NB4 (cell line): ENCODE measurements at regions not wholly inside any gene's neighbourhood (a gene's known extent, or its start where the extent isn't known, plus 50 kb on each side); places are given as distances from the start of the nearest gene placed in this dataset.

ENCODE experiments used
- DNase-seq: peaks from one replicate; pipeline ENCODE4 v3.0.0; 2010; ENCODE audit warnings: low read depth
- H3K4me3 ChIP-seq: one replicate; pipeline ENCODE4 v1.5.1; 2011; ENCODE audit warnings: mild to moderate bottlenecking, low read depth, low read length, moderate library complexity
- MYC ChIP-seq: IDR thresholded peaks from 2 replicates; pipeline ENCODE4 v1.6.1; 2011; ENCODE audit warnings: low read depth, low read length
- POLR2A ChIP-seq: IDR thresholded peaks from 2 replicates; pipeline ENCODE4 v1.6.1; 2011; ENCODE audit warnings: mild to moderate bottlenecking; ENCODE audit not compliant: insufficient read length; ENCODE audit errors: extremely low read depth
- TF ChIP-seq, protein P1 (sequence below): IDR thresholded peaks from one replicate; pipeline ENCODE4 v1.5.1; 2012; ENCODE audit warnings: low read depth, low read length
- TF ChIP-seq, protein P2 (sequence below): IDR thresholded peaks from 2 replicates; pipeline ENCODE4 v1.6.1; 2011; ENCODE audit warnings: low read depth, low read length

DNA sequence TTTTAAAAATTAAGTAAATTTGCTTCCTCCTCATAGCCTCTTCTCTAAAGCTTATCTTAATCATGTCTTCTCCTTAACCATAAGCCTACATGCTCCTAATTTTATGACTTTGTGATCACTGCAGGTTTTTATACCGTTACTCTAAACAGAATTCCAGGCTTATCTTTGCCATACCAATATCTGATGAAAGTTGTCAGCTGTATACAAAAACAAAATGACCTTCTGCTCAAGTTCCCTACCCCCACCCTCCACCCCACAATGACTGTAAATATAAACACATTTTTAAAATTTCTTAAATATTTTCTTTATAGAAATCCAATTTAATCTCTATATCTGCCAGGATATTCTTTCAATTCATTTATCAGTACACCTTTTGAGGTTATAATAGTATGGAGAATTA is 60.5 kb upstream of the SGK1 start:
- no peak for DNase-seq
- H3K4me3 ChIP-seq = no peak overlapping the region
- no peak for TF ChIP-seq MYC
- TF ChIP-seq, protein P1, sequence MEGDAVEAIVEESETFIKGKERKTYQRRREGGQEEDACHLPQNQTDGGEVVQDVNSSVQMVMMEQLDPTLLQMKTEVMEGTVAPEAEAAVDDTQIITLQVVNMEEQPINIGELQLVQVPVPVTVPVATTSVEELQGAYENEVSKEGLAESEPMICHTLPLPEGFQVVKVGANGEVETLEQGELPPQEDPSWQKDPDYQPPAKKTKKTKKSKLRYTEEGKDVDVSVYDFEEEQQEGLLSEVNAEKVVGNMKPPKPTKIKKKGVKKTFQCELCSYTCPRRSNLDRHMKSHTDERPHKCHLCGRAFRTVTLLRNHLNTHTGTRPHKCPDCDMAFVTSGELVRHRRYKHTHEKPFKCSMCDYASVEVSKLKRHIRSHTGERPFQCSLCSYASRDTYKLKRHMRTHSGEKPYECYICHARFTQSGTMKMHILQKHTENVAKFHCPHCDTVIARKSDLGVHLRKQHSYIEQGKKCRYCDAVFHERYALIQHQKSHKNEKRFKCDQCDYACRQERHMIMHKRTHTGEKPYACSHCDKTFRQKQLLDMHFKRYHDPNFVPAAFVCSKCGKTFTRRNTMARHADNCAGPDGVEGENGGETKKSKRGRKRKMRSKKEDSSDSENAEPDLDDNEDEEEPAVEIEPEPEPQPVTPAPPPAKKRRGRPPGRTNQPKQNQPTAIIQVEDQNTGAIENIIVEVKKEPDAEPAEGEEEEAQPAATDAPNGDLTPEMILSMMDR = no peak
- no peak for TF ChIP-seq POLR2A
- TF ChIP-seq, protein P2, sequence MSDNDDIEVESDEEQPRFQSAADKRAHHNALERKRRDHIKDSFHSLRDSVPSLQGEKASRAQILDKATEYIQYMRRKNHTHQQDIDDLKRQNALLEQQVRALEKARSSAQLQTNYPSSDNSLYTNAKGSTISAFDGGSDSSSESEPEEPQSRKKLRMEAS = no peak

DNA sequence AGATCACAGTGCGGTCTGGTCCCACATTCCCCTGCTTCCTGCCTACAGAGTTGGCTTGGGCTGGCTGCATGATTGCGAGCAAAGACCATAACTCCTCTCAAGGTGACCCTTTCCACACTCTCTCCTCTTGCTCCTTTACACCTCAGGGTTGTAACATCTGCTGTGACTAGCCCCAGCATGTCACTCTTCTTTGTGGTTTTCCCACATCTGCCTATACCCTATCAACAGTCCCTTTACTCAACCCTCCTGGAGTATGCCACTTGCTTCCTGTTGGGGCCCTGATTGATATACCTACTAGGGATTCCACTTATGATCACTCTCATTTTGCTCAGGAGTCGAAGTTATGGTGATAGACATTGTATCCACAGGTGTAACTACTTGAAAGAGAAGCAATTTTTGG is 58.9 kb upstream of the SGK1 start:
- H3K4me3 ChIP-seq = no peak overlapping the region
- peak; percentile 36 for DNase-seq
- TF ChIP-seq MYC = no peak

DNA sequence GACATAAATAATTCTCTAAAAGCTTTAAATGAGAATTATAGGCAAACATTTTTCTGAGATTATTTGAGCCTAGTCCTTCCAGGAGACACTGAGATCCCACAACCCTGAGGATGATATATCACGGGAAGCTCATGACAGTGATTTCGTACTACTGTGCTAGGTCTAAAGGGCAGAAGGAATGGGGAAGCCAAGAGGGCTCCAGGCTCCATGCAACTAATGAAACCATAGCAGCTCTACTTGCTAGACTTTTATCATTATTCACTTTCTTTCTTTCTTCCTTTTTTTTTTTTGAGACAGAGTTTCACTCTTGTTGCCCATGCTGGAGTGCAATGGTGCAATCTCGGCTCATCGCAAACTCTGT is 57.3 kb upstream of the SGK1 start:
- DNase-seq = no peak
- H3K4me3 ChIP-seq = no peak overlapping the region
- TF ChIP-seq, protein P1 = no peak
- TF ChIP-seq, protein P2 = no peak
- TF ChIP-seq MYC (no peak), POLR2A (no peak)

DNA sequence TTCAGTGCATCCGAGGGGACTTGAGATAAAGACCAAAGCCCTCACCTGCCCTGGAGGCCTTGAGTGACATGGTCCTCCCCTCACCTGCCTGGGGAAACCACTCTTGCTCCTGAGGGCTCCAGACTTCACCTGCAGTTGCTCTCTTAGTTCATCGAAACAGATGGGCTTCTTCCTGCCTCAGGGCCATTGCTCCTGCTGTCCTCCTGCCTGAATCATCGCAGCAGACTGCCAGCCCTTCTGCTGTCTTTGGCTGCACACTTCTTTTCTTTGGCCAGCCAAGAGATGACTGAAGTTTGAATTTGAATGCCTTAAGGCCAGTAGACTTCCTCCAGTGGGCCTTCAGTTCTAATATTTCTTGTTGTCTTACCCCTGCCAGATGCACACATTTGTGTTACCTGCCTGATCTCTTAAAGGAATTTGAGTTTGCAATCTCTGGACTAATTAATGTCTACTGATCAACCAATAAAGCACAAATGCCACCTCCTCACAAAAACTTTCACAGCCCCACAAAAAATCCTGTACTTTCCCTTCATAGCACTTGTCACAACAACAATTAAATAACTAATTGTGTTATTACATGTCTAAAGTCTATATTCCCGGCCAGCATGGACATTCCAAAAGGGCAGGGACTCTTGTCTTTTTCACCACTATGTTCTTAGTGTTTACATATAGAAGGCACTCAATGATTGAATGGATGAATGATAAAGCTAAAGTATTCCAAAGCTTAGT is 56.7 kb upstream of the SGK1 start:
- TF ChIP-seq MYC = no peak
- TF ChIP-seq, protein P1 = no peak
- no peak for TF ChIP-seq POLR2A
- TF ChIP-seq, protein P2 = no peak
- H3K4me3 ChIP-seq = no peak overlapping the region
- DNase-seq = peak; percentile 26

DNA sequence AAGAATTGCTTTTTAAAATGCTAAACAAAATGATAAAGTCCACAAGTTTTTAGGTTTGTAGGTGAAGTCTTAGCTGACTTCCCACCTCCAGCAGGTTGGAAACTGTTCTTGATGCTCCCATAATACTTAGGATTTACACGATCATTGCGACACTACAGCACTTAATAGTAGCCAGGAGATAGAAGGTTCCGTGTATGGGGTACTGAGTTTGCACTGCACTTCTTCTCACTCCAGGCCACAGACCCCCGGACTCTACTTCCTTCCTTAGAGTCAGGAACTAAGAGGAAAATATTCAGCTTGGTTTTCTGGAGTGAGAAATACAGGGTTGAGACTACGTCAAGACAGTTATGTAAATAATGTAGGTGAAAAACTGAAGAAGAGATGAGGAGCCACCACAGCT is 56.1 kb upstream of the SGK1 start:
- DNase-seq = peak; percentile 64
- peak overlapping the region; percentile 6 for H3K4me3 ChIP-seq

DNA sequence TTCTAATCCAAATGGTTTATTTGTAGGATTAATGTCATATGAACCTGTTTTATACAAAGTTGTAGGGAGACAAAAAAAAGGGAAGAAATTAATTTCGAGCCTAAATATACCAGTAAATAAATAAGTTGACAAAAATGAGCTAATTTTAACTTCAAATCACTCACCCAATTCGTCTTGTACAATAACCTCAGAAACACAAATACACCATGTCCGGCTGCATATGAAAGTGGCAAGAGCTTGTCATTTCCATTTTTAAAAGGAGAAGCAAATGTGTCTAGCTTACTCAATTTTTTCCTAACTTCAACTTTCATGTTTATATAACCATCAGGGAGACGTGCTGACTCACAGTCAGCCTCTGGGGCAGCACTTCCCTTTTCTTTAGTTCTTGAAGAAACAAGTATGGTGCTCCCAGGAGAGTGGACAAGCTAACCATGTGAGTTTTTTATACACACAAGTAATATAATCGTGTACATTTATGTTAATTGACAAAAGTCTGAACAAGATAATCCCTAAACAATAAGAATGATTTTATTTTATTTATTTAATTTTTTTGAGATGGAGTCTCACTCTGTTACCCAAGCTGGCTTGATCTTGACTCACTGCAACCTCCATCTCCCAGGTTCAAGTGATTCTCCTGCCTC is 55.5 kb upstream of the SGK1 start:
- peak; percentile 97 for DNase-seq
- TF ChIP-seq, protein P1 = no peak
- TF ChIP-seq POLR2A (no peak), MYC (peak; percentile 42; the same call in 1 of the 2 replicates)
- TF ChIP-seq, protein P2 = peak; percentile 57
- peak overlapping the region; percentile 37 for H3K4me3 ChIP-seq

More for the DNA sequence above, 56.1 kb upstream of the SGK1 start:
- TF ChIP-seq, protein P1 = no peak
- TF ChIP-seq, protein P2 = no peak
- no peak for TF ChIP-seq MYC
- no peak for TF ChIP-seq POLR2A
